IPS-18c (cell line): ENCODE measurements at regions not wholly inside any gene's neighbourhood (a gene's known extent, or its start where the extent isn't known, plus 50 kb on each side); places are given as distances from the start of the nearest gene placed in this dataset.

ENCODE experiments used
- H3K4me3 ChIP-seq: 2 replicates; pipeline ENCODE4 v1.7.0; 2013; ENCODE audit warnings: low read depth, mild to moderate bottlenecking, low read length, moderate library complexity; ENCODE audit not compliant: insufficient read depth
- H3K9me3 ChIP-seq: one replicate; pipeline ENCODE4 v1.6.1; 2013; ENCODE audit warnings: mild to moderate bottlenecking, low read length, moderate library complexity; ENCODE audit not compliant: control insufficient read depth, insufficient read depth

DNA sequence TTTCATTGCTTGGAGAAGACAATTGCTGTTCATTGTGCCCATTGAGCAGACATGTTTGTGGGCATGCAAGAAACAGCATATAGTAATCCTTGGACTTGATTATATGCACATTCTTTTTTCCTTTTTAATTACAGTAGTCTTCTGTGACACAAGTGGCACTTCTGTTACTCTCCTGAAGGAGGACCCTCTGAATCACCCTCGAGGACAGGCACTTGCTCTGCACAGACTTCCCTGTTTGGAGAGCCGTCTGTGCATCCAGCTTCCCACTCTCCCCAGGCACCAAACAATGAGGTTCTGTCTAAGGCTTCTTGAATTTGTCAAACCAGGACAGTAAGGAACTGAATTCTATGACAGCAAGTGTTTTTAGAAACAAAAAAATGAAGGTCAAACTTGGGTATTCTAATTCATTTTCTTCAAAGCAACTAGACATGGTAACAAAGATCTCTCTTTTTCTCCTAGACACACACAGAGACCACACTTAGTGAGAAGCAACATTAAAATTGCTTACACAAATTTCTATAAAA lies 844.6 kb upstream of the ID2 start:
- H3K9me3 ChIP-seq, result no peaks in the 10 kb centered on the region
- no peak overlapping the region for H3K4me3 ChIP-seq

GRCh38 chr2:7838669-7839068 lies 843.2 kb upstream of the ID2 start:
- no peaks in the 10 kb centered on the region for H3K9me3 ChIP-seq
- H3K4me3 ChIP-seq, result no peak overlapping the region

DNA sequence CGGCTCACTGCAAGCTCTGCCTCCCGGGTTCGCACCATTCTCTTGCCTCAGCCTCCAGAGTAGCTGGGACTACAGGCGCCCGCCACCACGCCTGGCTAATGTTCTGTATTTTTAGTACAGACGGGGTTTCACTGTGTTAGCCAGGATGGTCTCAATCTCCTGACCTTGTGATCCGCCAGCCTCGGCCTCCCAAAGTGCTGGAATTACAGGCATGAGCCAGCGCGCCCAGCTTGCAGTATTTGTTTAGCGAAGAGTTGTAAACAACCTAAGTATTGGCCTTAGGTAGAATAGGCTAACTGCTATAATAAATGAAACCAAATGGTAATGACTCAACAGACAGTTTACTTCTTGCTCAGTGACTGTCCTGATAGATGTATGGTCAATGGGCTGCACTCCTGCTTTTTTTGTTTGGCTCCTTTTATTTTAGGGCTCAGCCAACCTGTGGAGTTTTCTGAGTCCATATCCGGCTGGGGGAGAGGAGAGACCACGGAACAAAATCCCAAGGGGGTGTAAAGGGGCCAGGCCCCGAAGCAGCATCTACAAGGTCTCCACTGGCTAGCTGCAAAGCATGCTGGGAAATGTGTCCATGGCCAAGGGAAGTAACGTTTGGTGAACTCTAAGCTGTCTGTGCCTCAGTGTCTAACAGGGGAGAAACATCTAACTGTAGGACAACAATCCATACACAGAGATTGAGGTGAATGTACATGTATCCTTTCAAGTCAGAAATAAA lies 841.0 kb upstream of the ID2 start:
- H3K4me3 ChIP-seq, result no peak overlapping the region
- H3K9me3 ChIP-seq, result no peaks in the 10 kb centered on the region

- Histone ChIP-seq H3K4me3 (no peak overlapping the region), H3K9me3 (no peaks in the 10 kb centered on the region)
These were observed 840.1 kb upstream of the ID2 start for GRCh38 chr2:7841751-7842150.

DNA sequence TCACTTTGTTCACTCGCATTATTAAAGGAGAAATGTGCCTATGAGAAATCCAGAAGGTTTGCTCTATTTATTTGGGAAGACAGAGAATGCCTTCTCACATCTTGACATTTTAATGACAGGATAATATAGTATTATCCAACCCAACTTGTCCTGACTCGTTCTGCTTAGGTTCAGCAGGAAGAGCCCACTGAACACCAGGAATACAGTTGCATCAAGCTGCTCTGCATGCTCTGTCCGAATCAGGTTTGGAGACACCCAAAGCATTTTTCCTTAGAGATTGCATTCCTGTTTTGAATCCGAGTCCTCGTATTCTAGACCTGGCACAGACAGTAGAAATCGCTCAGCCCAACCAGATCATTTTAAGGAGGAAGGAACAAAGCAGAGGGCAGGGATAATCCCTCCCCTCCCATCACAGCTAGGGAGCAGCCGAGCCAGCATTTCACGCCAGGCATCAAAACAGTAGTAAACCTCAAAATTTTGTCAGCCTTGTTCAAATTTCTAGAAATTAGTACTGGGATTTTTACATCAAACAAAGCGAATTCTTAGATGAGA lies 837.4 kb upstream of the ID2 start:
- no peaks in the 10 kb centered on the region for H3K9me3 ChIP-seq
- no peak overlapping the region for H3K4me3 ChIP-seq

- no peak overlapping the region for H3K4me3 ChIP-seq
- no peaks in the 10 kb centered on the region for H3K9me3 ChIP-seq
These were observed 836.5 kb upstream of the ID2 start for GRCh38 chr2:7845332-7845731.

- Histone ChIP-seq H3K9me3 (no peaks in the 10 kb centered on the region), H3K4me3 (no peak overlapping the region)
These were observed 835.2 kb upstream of the ID2 start for GRCh38 chr2:7846607-7847006.

GRCh38 chr2:7847321-7847720 lies 834.5 kb upstream of the ID2 start:
- H3K4me3 ChIP-seq, result no peak overlapping the region
- no peaks in the 10 kb centered on the region for H3K9me3 ChIP-seq

GRCh38 chr2:7849027-7849426 lies 832.8 kb upstream of the ID2 start:
- H3K9me3 ChIP-seq, result no peaks in the 10 kb centered on the region
- H3K4me3 ChIP-seq, result no peak overlapping the region

DNA sequence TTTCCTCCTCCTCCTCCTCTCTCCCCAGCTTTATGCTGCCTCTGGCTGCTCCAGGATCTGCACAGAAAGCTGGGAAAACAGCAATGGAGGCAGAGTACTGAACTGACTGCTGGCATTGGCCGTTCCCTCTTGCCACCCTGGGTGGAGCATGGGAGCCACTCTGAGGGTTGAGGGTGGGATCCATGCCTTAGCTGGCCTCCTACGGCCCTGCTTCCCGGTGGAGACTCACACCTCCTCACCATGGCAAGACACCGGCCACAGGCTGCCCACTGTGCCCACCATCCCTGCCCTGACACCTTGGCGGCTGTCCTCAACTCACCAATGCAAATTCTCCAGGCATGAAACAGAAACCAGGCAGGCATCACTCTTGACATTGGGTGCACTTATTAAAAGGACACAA lies 832.3 kb upstream of the ID2 start:
- no peak overlapping the region for H3K4me3 ChIP-seq
- H3K9me3 ChIP-seq, result no peaks in the 10 kb centered on the region

DNA sequence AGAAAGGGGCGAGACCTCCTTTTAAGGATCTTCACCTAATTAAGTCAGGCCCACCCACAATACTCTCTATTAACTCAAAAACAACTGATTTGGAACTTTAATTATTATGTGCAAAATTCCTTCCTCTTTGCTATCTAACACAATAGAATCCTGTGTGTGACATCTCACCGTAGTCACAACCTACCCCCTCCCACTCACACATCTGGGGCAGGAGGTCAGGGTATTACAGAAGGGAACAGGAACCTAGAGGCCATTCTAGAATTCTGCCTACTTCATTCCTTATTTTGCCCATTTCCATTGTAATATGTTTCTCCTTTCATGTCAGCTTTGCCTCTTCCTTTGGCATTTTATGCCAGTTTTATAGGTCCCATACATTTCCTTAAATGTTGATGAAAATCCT lies 829.3 kb upstream of the ID2 start:
- H3K4me3 ChIP-seq, result no peak overlapping the region

DNA sequence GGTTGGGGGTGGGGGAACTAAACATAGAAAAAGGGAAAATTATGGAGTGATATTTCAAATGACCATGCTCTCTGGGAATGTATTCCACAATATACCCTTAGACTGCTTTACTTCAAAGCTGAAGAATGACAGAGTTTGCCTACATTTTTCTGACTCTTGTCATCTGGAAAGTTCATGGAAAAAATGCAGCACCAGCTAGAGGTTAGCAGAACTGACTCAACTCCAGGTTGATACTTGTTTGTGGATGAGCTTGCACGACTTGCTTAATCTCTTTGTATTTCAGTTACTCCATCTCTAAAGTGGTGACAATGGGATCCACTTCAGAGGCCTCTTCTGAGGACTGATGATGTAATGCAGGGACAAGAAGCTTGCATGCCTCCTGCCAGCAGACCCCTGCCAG lies 824.0 kb upstream of the ID2 start:
- Histone ChIP-seq H3K9me3 (no peaks in the 10 kb centered on the region), H3K4me3 (no peak overlapping the region)

More for the DNA sequence above, 829.3 kb upstream of the ID2 start:
- no peaks in the 10 kb centered on the region for H3K9me3 ChIP-seq

GRCh38 chr2:7858624-7859023 lies 823.2 kb upstream of the ID2 start:
- H3K9me3 ChIP-seq, result no peaks in the 10 kb centered on the region
- no peak overlapping the region for H3K4me3 ChIP-seq

DNA sequence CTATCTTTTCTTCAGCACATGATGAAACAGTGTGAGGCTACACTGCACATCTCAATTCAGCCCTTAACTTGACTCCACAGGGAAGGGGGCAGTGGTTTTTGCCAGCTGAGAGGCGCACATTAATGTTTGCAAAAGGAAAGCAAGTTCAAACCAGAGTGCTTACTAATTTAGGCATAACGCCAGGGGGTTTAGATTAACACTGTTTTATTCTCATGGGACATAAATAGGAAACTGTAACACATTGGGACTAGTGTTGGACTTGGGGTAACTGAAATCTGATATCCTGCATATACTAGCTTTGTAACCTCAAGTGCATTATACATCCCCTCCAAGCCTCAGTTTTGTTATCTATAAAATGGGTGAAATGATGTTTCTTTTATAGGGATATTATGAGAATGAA lies 821.2 kb upstream of the ID2 start:
- no peaks in the 10 kb centered on the region for H3K9me3 ChIP-seq
- no peak overlapping the region for H3K4me3 ChIP-seq

GRCh38 chr2:7861910-7862702 lies 819.8 kb upstream of the ID2 start:
- H3K9me3 ChIP-seq, result no peaks in the 10 kb centered on the region

GRCh38 chr2:7866104-7866503 lies 815.8 kb upstream of the ID2 start:
- H3K9me3 ChIP-seq, result no peaks in the 10 kb centered on the region
- no peak overlapping the region for H3K4me3 ChIP-seq

More at GRCh38 chr2:7861910-7862702, 819.8 kb upstream of the ID2 start:
- H3K4me3 ChIP-seq, result no peak overlapping the region

GRCh38 chr2:7866825-7867224 lies 815.0 kb upstream of the ID2 start:
- Histone ChIP-seq H3K9me3 (no peaks in the 10 kb centered on the region), H3K4me3 (no peak overlapping the region)

- Histone ChIP-seq H3K9me3 (no peaks in the 10 kb centered on the region), H3K4me3 (no peak overlapping the region)
These were observed 814.0 kb upstream of the ID2 start for GRCh38 chr2:7867867-7868266.
